SH-SY5Y (cell line): ENCODE measurements at regions not wholly inside any gene's neighbourhood (a gene's known extent, or its start where the extent isn't known, plus 50 kb on each side); places are given as distances from the start of the nearest gene placed in this dataset.

ENCODE experiments used
- GATA2 ChIP-seq: IDR thresholded peaks from 2 replicates; pipeline ENCODE4 v1.6.1; 2011; ENCODE audit warnings: mild to moderate bottlenecking, low read depth, low read length
- GATA3 ChIP-seq: IDR thresholded peaks from 2 replicates; pipeline ENCODE4 v1.6.1; 2011; ENCODE audit warnings: low read depth, mild to moderate bottlenecking, low read length, moderate library complexity

DNA sequence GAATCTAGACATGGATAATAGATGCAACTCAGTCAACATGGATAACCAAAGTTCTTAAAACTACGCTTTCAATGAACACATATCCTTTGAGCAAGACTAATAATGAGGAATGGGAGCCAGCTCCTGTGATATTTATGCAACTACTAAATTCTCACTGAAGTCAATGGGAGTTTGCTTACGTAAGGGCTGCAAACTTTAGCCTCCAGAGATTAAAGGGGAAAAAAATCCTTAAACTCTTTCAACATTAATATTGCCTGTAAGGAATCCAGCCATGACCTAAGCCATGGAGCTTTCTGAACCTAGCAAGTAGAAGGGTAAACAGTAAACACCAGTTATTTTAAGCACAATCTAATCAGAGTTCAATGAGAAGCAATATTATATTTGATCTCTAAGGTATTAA lies 125.2 kb upstream of the PITX2 start:
- no peak for TF ChIP-seq GATA2
- TF ChIP-seq GATA3, result no peak
